DND-41 (cell line): ENCODE measurements at regions not wholly inside any gene's neighbourhood (a gene's known extent, or its start where the extent isn't known, plus 50 kb on each side); places are given as distances from the start of the nearest gene placed in this dataset.

Experiments
- ATAC-seq: fragments of 200-7000 bp; cut with Tn5 transposase; 3 replicates; pipeline ENCODE4 v1.9.1; 2021; ENCODE audit warnings: low read depth; ENCODE audit not compliant: insufficient read depth
- DNase-seq: peaks from one replicate; pipeline ENCODE4 v3.0.0-alpha.2; 2020
- H2AFZ ChIP-seq: 2 replicates; pipeline ENCODE4 v1.6.0; 2012; ENCODE audit warnings: low read depth, low read length
- H3K27ac ChIP-seq: 2 replicates; pipeline ENCODE4 v1.5.1; 2012; ENCODE audit warnings: low read length, inconsistent platforms
- H3K27me3 ChIP-seq: fragments of 200-600 bp; sonication (generic); 2 replicates; pipeline ENCODE4 v1.6.0; 2012; ENCODE audit warnings: low read length, mild to moderate bottlenecking, inconsistent platforms; ENCODE audit not compliant: insufficient read depth, poor library complexity
- H3K36me3 ChIP-seq: 2 replicates; pipeline ENCODE4 v1.5.1; 2012; ENCODE audit warnings: low read length, inconsistent platforms; ENCODE audit not compliant: insufficient read depth
- H3K4me1 ChIP-seq: 2 replicates; pipeline ENCODE4 v1.5.1; 2012; ENCODE audit warnings: mild to moderate bottlenecking, low read length; ENCODE audit not compliant: insufficient read depth
- H3K4me2 ChIP-seq: 2 replicates; pipeline ENCODE4 v1.6.0; 2012; ENCODE audit warnings: mild to moderate bottlenecking, moderate library complexity, low read length, inconsistent platforms; ENCODE audit not compliant: insufficient read depth
- H3K4me3 ChIP-seq, 2 experiments: fragments of 200-600 bp in 1 of 2; shearing (Covaris generic) in 1 of 2; 2 replicates each; pipeline ENCODE4 v1.5.1; 2012 to 2016; ENCODE audit warnings: inconsistent platforms in 2 of 2, low read length in 2 of 2, mild to moderate bottlenecking in 2 of 2, low read depth in 1 of 2, moderate library complexity in 1 of 2
- H3K79me2 ChIP-seq: 2 replicates; pipeline ENCODE4 v1.6.0; 2012; ENCODE audit warnings: low read length, inconsistent platforms; ENCODE audit not compliant: insufficient read depth
- H3K9ac ChIP-seq: 2 replicates; pipeline ENCODE4 v1.6.0; 2012; ENCODE audit warnings: low read depth, mild to moderate bottlenecking, inconsistent platforms, low read length, moderate library complexity
- H3K9me3 ChIP-seq: 2 replicates; pipeline ENCODE4 v1.5.1; 2012; ENCODE audit warnings: low read length, moderate library complexity, mild to moderate bottlenecking, inconsistent platforms; ENCODE audit not compliant: insufficient read depth, severe bottlenecking
- H4K20me1 ChIP-seq: 2 replicates; pipeline ENCODE4 v1.6.0; 2012; ENCODE audit warnings: low read length; ENCODE audit not compliant: insufficient read depth
- CTCF ChIP-seq: IDR thresholded peaks from 2 replicates; pipeline ENCODE4 v1.5.1; 2012; ENCODE audit warnings: borderline replicate concordance, low read length, moderate library complexity, mild to moderate bottlenecking; ENCODE audit not compliant: poor library complexity, severe bottlenecking; ENCODE audit errors: extremely low read depth
- EZH2 ChIP-seq: IDR thresholded peaks from 3 replicates; pipeline ENCODE4 v1.6.1; 2012; ENCODE audit warnings: borderline replicate concordance, low read depth, mild to moderate bottlenecking, moderate library complexity, low read length, inconsistent platforms; ENCODE audit not compliant: severe bottlenecking

GRCh38 chr9:653856-654387, 187.6 kb upstream of the DMRT1 start:
- H3K79me2 ChIP-seq: no peaks in the 10 kb centered on the region
- H3K9ac ChIP-seq: no peak overlapping the region
- no peaks in the 10 kb centered on the region for H3K9me3 ChIP-seq
- H3K4me2 ChIP-seq: no peak overlapping the region
- H4K20me1 ChIP-seq: no peaks in the 10 kb centered on the region
- no peak overlapping the region for H3K27ac ChIP-seq
- no peaks in the 10 kb centered on the region for H3K36me3 ChIP-seq
- TF ChIP-seq EZH2 (no peak), CTCF (no peak)
- no peak for DNase-seq
- peak overlapping the region; percentile 47; the same call in 1 of the 2 replicates for H2AFZ ChIP-seq
- H3K27me3 ChIP-seq: no peaks in the 10 kb centered on the region
- no peak for ATAC-seq
- peaks cover 38% of the 10 kb centered on the region for H3K4me1 ChIP-seq
- H3K4me3 ChIP-seq: no peak overlapping the region

GRCh38 chr9:655875-656274, 185.6 kb upstream of the DMRT1 start:
- H3K4me2 ChIP-seq: no peak overlapping the region
- no peak overlapping the region for H3K27ac ChIP-seq

GRCh38 chr9:656926-657568, 184.4 kb upstream of the DMRT1 start:
- Histone ChIP-seq H3K27me3 (no peaks in the 10 kb centered on the region), H2AFZ (no peak overlapping the region), H3K27ac (no peak overlapping the region), H3K4me1 (peaks cover 39% of the 10 kb centered on the region), H3K79me2 (no peaks in the 10 kb centered on the region), H4K20me1 (no peaks in the 10 kb centered on the region), H3K4me2 (no peak overlapping the region), H3K36me3 (no peaks in the 10 kb centered on the region), H3K4me3 (no peak overlapping the region), H3K9ac (no peak overlapping the region), H3K9me3 (no peaks in the 10 kb centered on the region)
- DNase-seq (no peak), ATAC-seq (no peak; the same call in 2 of the 3 replicates)
- TF ChIP-seq EZH2 (no peak), CTCF (no peak)

More at GRCh38 chr9:655875-656274, 185.6 kb upstream of the DMRT1 start:
- Histone ChIP-seq H3K4me3 (no peak overlapping the region), H3K9ac (no peak overlapping the region), H3K4me1 (peaks cover 35% of the 10 kb centered on the region), H4K20me1 (no peaks in the 10 kb centered on the region), H3K36me3 (no peaks in the 10 kb centered on the region), H3K79me2 (no peaks in the 10 kb centered on the region), H3K27me3 (no peaks in the 10 kb centered on the region), H2AFZ (no peak overlapping the region), H3K9me3 (no peaks in the 10 kb centered on the region)
- TF ChIP-seq EZH2 (no peak), CTCF (no peak)
- ATAC-seq: no peak
- no peak for DNase-seq

GRCh38 chr9:659286-659685, 182.2 kb upstream of the DMRT1 start:
- DNase-seq (no peak), ATAC-seq (no peak)
- no peaks in the 10 kb centered on the region for H3K79me2 ChIP-seq
- no peaks in the 10 kb centered on the region for H3K9me3 ChIP-seq
- H3K27me3 ChIP-seq: no peaks in the 10 kb centered on the region
- no peak overlapping the region for H2AFZ ChIP-seq
- TF ChIP-seq CTCF: no peak
- H4K20me1 ChIP-seq: no peaks in the 10 kb centered on the region
- H3K36me3 ChIP-seq: no peaks in the 10 kb centered on the region
- H3K9ac ChIP-seq: no peak overlapping the region
- no peak overlapping the region for H3K27ac ChIP-seq
- no peak overlapping the region for H3K4me3 ChIP-seq
- no peak overlapping the region for H3K4me2 ChIP-seq
- H3K4me1 ChIP-seq: peaks cover 26% of the 10 kb centered on the region
